Activated T-helper 2 cell treated with anti-CD3 and anti-CD28 coated beads, Interferon-gamma antibody, Interleukin-2, Interleukin-4, amounts not matched to agents 10 μg/mL and 5 μg/mL and 100 μg/mL, durations not matched to agents 14 hours and 24 hours and 36 hours (primary cell): ENCODE measurements at regions not wholly inside any gene's neighbourhood (a gene's known extent, or its start where the extent isn't known, plus 50 kb on each side); places are given as distances from the start of the nearest gene placed in this dataset.

Source experiments
- DNase-seq: peaks from one replicate; pipeline ENCODE4 v3.0.0; 2021; ENCODE audit warnings: low spot score
- H3K27ac Mint-ChIP-seq: one replicate; pipeline ENCODE4 v1.8.0; 2021; ENCODE audit warnings: mixed read lengths
- H3K27me3 Mint-ChIP-seq: one replicate; pipeline ENCODE4 v1.8.0; 2021; ENCODE audit warnings: low read depth, mixed read lengths
- H3K36me3 Mint-ChIP-seq: one replicate; pipeline ENCODE4 v1.8.0; 2021; ENCODE audit warnings: low read depth, mixed read lengths
- H3K4me1 Mint-ChIP-seq: one replicate; pipeline ENCODE4 v1.8.0; 2021; ENCODE audit warnings: low read depth, mixed read lengths
- H3K4me3 Mint-ChIP-seq: one replicate; pipeline ENCODE4 v1.8.0; 2021; ENCODE audit warnings: low read depth, mild to moderate bottlenecking, moderate library complexity, mixed read lengths
- H3K9me3 Mint-ChIP-seq: one replicate; pipeline ENCODE4 v1.8.0; 2021; ENCODE audit warnings: mixed read lengths
- intact Hi-C: fragments of 100-400 bp; cut with micrococcal nuclease; formaldehyde crosslinking; loops from one replicate; pipeline ENCODE4 v1.15.1; 2023

DNA sequence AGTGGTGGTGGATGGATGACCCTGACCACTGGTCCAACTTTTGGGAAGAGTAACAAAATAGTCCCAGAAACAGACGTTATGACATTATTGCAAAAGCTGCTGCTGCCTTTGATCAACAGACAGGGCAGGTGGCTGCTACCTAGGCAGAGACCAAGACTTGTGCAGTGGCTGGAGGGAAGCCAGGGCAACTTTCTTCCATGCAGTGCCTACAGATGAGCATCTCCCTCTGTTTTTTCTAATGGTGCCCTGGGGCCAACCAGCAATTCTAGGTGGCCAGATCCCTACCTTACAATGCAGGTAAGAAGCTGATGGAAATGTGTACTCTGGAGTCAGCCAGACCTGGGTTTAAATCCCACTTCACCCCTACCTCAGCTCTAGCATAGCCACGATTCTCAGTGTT is 283.1 kb upstream of the POU3F1 start:
- H3K36me3 Mint-ChIP-seq = no peaks in the 10 kb centered on the region
- intact Hi-C loops = no loop called here
- H3K4me3 Mint-ChIP-seq = no peak overlapping the region
- peaks cover 5% of the 10 kb centered on the region for H3K4me1 Mint-ChIP-seq
- H3K27me3 Mint-ChIP-seq = no peaks in the 10 kb centered on the region
- no peak overlapping the region for H3K27ac Mint-ChIP-seq
- DNase-seq = no peak
- no peaks in the 10 kb centered on the region for H3K9me3 Mint-ChIP-seq

DNA sequence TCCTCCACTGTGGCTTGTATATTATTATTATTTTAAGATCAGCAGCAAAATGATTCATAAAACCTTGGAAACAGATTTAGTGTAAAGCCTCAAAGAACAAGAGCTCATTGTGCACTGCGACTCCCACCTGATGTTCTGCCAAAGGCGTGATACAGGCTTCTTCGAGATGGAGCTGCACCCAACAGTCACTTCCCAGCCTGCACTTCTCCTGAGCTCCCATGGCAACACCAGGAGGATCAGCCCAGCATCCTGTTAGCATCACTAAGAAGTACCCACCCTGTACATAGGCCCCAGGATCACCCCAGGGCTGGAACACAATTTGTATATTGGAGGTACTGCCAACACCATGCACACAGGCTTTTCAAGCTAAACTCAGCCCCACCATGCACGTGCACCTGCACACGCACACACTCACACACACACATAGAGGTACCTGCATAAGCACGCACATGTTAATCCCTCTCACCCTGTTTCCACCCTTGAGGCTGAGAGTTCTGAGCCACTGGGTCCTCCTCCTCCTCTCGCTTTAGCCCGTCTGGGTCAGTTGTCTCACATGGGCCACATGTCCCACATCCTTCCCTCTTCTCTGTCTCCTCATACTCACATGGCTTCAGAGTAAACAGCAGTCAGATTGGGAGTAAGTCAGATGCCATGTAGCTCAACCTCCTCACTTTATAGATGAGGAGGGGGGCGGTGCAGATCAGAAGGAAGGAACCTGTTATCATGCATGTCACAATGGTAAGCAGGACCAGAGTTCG is 281.9 kb upstream of the POU3F1 start:
- Mint-ChIP-seq H3K4me1 (no peaks in the 10 kb centered on the region), H3K36me3 (no peaks in the 10 kb centered on the region), H3K4me3 (no peak overlapping the region), H3K27me3 (no peaks in the 10 kb centered on the region), H3K27ac (no peak overlapping the region), H3K9me3 (no peaks in the 10 kb centered on the region)
- intact Hi-C loops = no loop called here
- DNase-seq = no peak

DNA sequence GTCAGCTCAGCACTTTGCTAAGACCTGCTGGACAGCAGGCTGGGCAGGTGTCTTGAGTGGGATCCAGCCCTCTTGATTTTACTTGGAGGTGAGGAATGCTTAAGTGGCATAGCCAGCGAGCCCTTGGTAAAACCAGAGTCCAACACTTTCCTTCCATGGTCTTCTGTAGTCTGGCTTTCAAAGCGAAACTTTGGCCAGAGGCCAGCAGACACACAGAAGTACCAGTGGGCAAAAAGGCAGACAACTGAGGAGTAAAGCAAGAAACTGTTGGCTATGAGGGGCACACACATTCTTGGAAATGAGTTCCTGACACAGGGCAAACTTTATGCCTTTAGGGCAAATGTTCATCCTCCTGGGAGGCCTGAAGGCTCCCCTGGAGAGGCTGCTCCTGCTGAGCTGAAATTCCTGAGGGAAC is 281.0 kb upstream of the POU3F1 start:
- H3K36me3 Mint-ChIP-seq = no peaks in the 10 kb centered on the region
- intact Hi-C loops = no loop called here
- no peak overlapping the region for H3K4me3 Mint-ChIP-seq
- no peaks in the 10 kb centered on the region for H3K9me3 Mint-ChIP-seq
- H3K4me1 Mint-ChIP-seq = no peaks in the 10 kb centered on the region
- DNase-seq = no peak
- no peak overlapping the region for H3K27ac Mint-ChIP-seq
- peaks cover 7% of the 10 kb centered on the region for H3K27me3 Mint-ChIP-seq

DNA sequence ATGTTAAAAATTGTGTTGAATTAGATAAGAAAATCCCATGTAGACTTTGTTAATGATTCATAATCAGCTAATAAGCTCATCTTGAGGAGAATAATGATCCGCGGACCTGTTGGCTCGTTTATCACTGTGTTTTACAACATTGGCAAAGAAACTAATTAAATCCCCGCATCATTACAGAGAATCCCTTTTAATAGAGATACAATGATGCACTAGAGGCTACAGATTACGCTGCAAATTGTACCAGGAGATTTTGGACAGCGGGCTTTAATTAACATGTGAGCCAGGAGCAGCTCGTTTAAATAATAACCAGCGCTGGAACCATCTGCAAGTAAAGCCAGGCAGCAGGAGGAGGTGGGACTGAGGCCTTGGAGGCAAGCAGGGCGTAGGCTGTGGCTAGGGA is 280.3 kb upstream of the POU3F1 start:
- H3K4me1 Mint-ChIP-seq = no peaks in the 10 kb centered on the region
- intact Hi-C loops = no loop called here
- no peak overlapping the region for H3K4me3 Mint-ChIP-seq
- no peak for DNase-seq
- no peak overlapping the region for H3K27ac Mint-ChIP-seq
- no peaks in the 10 kb centered on the region for H3K9me3 Mint-ChIP-seq
- H3K36me3 Mint-ChIP-seq = no peaks in the 10 kb centered on the region
- H3K27me3 Mint-ChIP-seq = peaks cover 11% of the 10 kb centered on the region

DNA sequence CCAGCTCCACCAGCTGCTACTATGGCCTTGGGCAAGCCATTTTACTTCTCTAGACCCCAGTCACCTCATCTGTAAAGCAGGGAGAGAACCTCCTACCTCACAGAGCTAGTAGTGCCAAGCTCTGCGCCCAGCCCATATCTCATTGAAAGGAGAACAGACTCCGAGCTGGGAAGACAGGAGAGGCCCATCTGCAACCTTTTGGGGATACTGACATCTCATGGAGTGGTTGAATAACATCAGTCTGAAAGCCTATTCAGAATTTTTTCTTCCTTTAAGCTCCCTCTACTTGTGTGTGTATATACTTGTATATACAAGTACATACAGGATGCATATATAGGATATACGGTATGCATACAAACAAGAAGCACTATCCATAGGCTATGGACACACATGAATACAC is 279.5 kb upstream of the POU3F1 start:
- Mint-ChIP-seq H3K4me1 (no peaks in the 10 kb centered on the region), H3K36me3 (no peaks in the 10 kb centered on the region), H3K27ac (no peak overlapping the region), H3K4me3 (no peak overlapping the region), H3K9me3 (no peaks in the 10 kb centered on the region), H3K27me3 (peaks cover 14% of the 10 kb centered on the region)
- no peak for DNase-seq
- intact Hi-C loops = no loop called here

DNA sequence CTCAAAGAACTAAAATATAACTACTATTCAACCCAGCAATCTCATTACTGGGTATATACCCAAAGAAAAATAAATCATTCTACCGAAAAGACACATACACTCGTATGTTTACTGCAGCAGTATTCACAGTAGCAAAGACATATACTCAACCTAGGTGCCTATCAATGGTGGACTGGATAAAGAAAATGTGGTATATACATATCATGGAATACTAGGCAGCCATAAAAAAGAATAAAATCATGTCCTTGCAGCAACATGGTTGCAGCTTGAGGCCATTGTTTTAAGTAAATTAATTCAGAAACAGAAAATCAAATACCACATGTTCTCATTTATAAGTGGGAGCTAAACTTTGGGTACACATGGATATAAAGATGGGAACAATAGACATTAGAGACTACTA is 266.2 kb upstream of the POU3F1 start:
- Mint-ChIP-seq H3K27me3 (peaks cover 21% of the 10 kb centered on the region), H3K36me3 (no peaks in the 10 kb centered on the region), H3K4me3 (no peak overlapping the region), H3K4me1 (peaks cover 2% of the 10 kb centered on the region), H3K9me3 (no peaks in the 10 kb centered on the region), H3K27ac (no peak overlapping the region)
- DNase-seq = no peak
- intact Hi-C loops = no loop called here

DNA sequence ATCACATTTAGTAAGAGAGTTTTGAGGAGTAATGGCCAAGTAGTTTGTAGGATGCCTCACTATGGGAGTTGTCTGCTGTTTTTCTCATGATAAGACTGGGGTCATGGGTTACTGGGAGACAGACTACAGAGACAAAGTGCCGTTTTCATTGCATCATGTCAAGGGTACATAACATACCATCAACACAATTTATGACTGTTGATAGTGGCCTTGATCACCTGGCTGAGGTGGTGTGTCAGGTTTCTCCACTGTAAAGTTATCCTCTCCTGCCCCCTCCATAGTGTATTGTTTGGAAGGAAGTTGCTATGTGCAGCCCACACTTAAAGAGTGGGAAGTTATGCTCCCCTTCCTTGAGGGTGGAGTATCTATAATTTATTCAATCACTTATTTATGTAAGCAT is 263.5 kb upstream of the POU3F1 start:
- no peak overlapping the region for H3K4me3 Mint-ChIP-seq
- peaks cover 30% of the 10 kb centered on the region for H3K27me3 Mint-ChIP-seq
- H3K4me1 Mint-ChIP-seq = peaks cover 2% of the 10 kb centered on the region
- no peak for DNase-seq
- intact Hi-C loops = no loop called here
- no peak overlapping the region for H3K27ac Mint-ChIP-seq
- H3K9me3 Mint-ChIP-seq = no peaks in the 10 kb centered on the region
- no peaks in the 10 kb centered on the region for H3K36me3 Mint-ChIP-seq

DNA sequence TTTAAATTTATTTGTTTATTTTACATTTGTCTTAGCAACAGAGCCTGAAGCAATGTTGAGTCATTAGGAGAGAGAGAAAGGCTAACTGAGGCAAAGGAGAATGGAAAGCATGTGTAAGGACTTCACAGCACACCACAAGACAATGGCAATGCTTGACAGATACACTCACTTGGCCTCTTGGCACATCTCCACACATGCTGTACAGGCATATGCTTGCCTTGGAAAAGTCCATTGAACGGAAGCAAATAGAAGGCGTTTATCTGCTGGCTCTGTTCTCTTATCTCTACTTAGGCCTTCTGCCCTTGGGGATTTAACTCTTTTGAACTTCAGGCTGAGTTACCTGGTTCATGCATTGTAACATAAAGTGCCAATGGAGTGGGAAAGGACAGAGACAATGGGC is 262.2 kb upstream of the POU3F1 start:
- H3K9me3 Mint-ChIP-seq = no peaks in the 10 kb centered on the region
- DNase-seq = no peak
- no peak overlapping the region for H3K27ac Mint-ChIP-seq
- H3K4me3 Mint-ChIP-seq = no peak overlapping the region
- no peaks in the 10 kb centered on the region for H3K36me3 Mint-ChIP-seq
- peaks cover 38% of the 10 kb centered on the region for H3K27me3 Mint-ChIP-seq
- intact Hi-C loops = no loop called here
- peaks cover 2% of the 10 kb centered on the region for H3K4me1 Mint-ChIP-seq

DNA sequence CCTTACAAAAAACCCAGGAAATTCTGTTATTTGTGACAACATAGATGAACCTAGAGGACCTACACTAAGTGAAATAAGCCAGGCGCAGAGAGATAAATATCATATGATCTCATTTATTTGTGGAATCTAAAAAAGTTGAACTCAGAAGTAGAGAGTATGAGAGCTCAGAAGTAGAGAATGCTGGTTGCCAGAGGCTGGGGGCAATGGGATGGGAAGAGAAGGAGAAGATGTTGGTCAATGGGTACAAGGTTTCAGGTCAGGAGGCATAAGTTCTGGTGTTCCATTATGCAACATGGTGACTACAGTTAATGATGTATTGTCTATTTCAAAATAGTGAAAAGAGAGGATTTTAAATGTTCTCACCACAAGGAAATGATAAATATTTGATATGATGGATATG is 259.1 kb upstream of the POU3F1 start:
- H3K27ac Mint-ChIP-seq = no peak overlapping the region
- H3K4me3 Mint-ChIP-seq = no peak overlapping the region
- intact Hi-C loops = no loop called here
- H3K9me3 Mint-ChIP-seq = no peaks in the 10 kb centered on the region
- H3K36me3 Mint-ChIP-seq = no peaks in the 10 kb centered on the region
- DNase-seq = no peak
- H3K27me3 Mint-ChIP-seq = peaks cover 34% of the 10 kb centered on the region
- H3K4me1 Mint-ChIP-seq = no peaks in the 10 kb centered on the region

DNA sequence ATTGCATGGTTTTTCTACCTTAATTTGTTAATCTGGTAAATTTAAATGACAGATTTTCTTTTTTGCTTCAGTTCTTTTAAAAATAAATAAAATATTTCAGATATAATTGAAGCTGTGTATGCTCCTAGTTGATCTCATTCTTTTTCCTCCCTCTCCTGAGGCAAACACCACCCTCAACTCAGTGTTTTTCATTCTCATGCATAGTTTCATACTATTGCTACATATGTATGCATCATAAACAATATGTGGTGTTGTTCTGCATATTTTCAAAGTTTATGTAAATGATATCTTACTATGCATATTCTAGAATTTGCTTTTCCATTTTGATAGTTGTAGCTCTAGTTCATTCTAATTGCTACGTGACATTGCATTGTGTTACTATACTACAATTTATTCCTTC is 257.2 kb upstream of the POU3F1 start:
- Mint-ChIP-seq H3K36me3 (no peaks in the 10 kb centered on the region), H3K4me1 (no peaks in the 10 kb centered on the region), H3K27ac (no peak overlapping the region), H3K9me3 (no peaks in the 10 kb centered on the region), H3K4me3 (no peak overlapping the region), H3K27me3 (peaks cover 33% of the 10 kb centered on the region)
- DNase-seq = no peak
- intact Hi-C loops = no loop called here

DNA sequence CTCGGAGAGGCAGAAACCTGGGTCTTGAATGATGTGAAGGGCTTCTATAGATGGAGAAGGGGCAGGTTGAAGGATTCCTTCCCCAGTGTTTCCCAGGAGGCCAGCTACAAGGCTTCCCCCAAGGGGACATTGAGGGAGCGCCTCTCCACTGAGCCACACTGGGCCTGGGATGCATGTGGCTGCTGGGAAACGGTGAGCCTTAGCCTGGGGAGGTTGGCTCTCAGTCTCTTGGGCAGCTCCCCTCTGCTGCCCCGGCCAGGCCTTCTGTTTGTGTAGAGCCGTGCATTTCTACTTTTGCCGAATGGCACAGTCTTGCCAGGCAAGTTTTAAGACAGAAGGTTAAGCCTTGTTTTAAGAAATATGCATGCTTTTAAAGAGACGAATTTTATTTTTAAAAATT is 254.4 kb upstream of the POU3F1 start:
- Mint-ChIP-seq H3K36me3 (no peaks in the 10 kb centered on the region), H3K4me1 (no peaks in the 10 kb centered on the region), H3K4me3 (no peak overlapping the region), H3K27me3 (peaks cover 22% of the 10 kb centered on the region), H3K9me3 (no peaks in the 10 kb centered on the region), H3K27ac (no peak overlapping the region)
- DNase-seq = no peak
- intact Hi-C loops = no loop called here

DNA sequence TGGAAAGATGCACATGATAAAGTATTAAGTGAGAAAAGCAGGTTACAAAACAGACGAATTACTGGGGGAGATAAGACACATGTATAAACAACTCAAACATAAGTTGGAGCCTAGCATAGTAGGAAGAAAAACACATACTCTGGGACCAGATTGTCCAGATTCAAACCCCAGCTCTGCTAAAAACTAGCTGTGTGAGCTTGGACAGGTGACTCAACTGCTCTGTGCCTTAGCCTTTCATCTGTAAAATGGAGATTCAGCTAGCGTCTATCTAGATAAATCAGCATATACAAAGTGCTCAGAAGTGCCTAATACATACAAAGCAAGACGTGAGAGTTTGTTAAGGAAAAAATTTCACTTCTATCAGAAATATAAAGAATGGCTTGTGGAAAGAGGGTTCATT is 254.0 kb upstream of the POU3F1 start:
- no peak overlapping the region for H3K27ac Mint-ChIP-seq
- intact Hi-C loops = no loop called here
- no peaks in the 10 kb centered on the region for H3K9me3 Mint-ChIP-seq
- no peak for DNase-seq
- H3K4me3 Mint-ChIP-seq = no peak overlapping the region
- H3K4me1 Mint-ChIP-seq = no peaks in the 10 kb centered on the region
- H3K36me3 Mint-ChIP-seq = no peaks in the 10 kb centered on the region
- H3K27me3 Mint-ChIP-seq = peaks cover 19% of the 10 kb centered on the region

DNA sequence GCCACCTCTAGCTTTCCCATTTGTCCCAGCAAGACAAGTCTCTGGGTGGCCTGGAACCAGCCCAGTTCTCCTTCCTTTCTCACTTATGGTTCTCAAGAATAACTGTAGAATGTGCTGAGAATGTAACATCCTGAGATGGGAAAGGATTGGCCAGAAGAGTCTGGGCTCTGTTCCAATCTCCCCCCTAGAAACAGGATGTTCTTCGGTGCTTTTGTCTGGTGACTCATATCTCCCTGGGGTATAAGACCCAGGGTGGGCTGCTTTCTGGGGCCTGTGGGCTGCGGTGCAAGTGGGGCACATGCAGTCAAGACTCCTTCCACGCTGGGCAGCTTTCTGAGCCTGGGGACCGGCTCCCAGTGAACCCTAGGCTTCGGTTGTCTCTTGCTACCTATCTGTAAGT is 251.2 kb upstream of the POU3F1 start:
- Mint-ChIP-seq H3K9me3 (no peaks in the 10 kb centered on the region), H3K4me3 (no peak overlapping the region), H3K27me3 (peaks cover 14% of the 10 kb centered on the region), H3K4me1 (no peaks in the 10 kb centered on the region), H3K36me3 (no peaks in the 10 kb centered on the region), H3K27ac (no peak overlapping the region)
- intact Hi-C loops = no loop called here
- DNase-seq = no peak

DNA sequence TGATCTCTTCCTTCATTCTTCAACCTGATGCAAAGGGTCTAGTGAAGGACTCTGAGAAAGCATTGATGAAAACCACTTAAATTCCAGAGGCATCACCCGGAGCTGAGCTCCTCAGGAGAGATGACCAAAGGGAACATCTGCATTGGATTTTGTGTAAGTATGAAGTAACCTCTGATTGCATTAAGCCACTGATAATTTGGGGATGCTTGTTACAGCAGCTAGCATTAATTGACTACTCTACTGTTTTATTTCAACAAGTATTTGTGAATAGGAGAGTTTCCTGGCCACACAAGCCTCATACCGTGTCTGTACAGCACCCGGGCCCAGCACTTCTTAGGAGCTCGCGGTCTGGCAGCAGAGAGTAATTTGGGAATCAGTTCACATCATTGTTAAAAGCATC is 250.7 kb upstream of the POU3F1 start:
- intact Hi-C loops = no loop called here
- H3K9me3 Mint-ChIP-seq = no peaks in the 10 kb centered on the region
- peaks cover 17% of the 10 kb centered on the region for H3K27me3 Mint-ChIP-seq
- H3K27ac Mint-ChIP-seq = no peak overlapping the region
- no peaks in the 10 kb centered on the region for H3K4me1 Mint-ChIP-seq
- no peaks in the 10 kb centered on the region for H3K36me3 Mint-ChIP-seq
- DNase-seq = no peak
- H3K4me3 Mint-ChIP-seq = no peak overlapping the region
